Activated T-cell treated with anti-CD3 and anti-CD28 coated beads, Interleukin-2, amount 50 U/mL, for 48 hours (primary cell): ENCODE measurements at regions not wholly inside any gene's neighbourhood (a gene's known extent, or its start where the extent isn't known, plus 50 kb on each side); places are given as distances from the start of the nearest gene placed in this dataset.
A peak's percentile ranks its signal among the peaks of the same experiment; 100 is the strongest.

Source experiments
- DNase-seq, 2 experiments: peaks; one replicate each; pipeline ENCODE4 v3.0.0-alpha.2; 2020

DNA sequence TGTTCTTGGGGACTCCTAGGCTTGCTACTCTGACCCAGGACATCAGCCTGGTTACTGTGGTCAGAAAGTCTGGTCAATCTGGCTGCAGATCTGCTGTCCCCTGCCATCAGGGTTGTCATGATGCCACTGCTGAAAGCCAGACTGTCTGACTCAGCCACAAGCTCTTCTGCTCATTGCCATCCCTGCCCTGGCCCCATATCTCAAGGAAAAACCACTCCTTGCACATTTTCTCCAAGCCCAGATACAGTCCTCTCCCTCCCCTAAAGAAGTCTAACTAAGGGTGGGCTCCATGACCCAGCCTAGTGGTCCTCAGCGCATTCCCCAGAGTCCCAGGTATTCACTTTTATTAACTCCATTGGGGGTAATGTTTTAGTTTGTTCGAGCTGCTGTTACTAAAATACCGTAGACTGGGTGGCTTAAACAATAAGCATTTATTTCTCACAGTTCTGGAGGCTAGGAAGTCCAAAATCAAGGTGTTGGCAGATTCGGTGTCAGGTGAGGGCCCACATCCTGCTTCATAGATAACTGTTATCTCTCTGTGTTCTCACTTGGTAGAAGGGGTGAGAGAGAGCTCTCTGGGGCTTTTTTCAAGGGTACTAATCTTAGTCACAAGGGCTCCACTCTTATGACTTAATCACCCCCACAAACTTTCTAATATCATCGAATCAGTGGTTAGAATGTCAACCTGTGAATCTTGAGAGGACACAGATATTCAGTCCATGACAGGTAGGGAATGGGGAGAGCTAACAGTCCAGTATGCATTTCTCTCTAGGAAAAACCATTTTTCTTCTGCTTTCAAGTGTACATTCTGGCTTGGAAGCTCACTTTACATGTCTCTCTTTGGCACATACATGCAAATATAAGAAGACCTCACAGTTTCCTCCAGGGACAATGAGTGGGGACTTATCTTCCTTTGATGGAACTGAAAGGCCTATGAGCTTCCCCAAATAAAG lies 94.8 kb upstream of the CXCR4 start:
- DNase-seq, result peak in 1 of 2 experiments; percentile 36

GRCh38 chr2:136211701-136212100 lies 93.8 kb upstream of the CXCR4 start:
- DNase-seq, result no peak

DNA sequence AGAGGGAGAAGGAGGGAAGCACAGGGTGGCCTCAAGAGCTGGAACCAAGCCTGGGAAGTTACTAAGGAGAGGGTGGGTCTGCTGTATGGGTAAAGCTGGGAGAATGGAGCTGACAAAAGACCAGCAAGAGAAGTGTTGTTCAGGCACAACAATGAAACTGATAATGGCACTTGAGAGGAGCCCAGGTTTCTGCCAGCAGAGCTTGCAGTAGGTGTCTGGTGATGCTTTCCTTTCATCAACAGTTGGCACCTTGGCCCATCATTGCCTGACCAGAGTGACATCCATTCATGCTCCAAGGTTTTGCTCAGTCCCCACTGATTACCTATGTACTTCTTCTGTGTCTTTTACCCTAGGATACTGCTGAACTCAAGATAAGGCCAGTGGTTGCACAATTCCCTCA lies 92.9 kb upstream of the CXCR4 start:
- no peak for DNase-seq

- no peak for DNase-seq
Measured at GRCh38 chr2:136210455-136210805, 92.5 kb upstream of the CXCR4 start.

DNA sequence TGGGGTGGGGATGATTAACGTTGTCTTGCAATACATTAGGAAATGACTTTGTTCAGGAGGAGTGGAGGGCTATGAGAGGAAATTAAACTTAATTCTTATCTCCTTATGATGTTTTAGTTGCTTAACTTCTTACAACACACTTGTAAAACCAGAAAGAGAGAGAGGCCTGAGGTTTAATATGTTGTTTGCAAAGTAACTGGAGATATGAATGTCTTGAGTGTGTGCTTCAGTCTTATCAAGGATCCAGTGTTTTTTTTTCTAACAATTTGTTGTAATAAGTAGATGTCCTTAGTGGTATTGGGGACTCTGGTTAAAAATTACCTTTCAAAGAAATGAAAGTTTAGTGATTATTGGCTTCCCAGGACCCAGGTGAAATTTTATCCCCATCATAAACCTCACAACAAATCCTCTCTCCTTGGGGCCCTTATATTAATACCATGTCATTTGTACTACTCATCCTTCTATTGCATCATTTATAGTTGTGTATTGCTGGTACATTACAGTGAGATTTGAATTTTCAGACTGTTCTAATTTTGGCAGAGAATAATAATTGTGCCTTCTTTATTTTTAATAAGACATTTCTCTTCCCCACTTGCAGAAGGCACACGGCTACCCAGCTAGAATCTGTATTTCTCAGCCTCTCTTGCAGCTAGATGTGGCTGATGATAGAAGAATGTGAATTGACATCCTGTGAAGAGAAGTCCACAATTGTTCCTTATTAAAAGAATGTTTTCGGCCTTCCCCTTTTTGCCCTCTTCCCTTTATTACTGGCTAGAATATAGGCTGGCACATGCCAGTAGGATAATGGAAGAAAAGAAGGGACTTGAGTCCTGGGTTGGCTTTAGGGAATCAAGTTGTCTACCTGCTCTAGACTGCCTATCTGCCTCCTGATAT lies 91.9 kb upstream of the CXCR4 start:
- DNase-seq, result no peak

DNA sequence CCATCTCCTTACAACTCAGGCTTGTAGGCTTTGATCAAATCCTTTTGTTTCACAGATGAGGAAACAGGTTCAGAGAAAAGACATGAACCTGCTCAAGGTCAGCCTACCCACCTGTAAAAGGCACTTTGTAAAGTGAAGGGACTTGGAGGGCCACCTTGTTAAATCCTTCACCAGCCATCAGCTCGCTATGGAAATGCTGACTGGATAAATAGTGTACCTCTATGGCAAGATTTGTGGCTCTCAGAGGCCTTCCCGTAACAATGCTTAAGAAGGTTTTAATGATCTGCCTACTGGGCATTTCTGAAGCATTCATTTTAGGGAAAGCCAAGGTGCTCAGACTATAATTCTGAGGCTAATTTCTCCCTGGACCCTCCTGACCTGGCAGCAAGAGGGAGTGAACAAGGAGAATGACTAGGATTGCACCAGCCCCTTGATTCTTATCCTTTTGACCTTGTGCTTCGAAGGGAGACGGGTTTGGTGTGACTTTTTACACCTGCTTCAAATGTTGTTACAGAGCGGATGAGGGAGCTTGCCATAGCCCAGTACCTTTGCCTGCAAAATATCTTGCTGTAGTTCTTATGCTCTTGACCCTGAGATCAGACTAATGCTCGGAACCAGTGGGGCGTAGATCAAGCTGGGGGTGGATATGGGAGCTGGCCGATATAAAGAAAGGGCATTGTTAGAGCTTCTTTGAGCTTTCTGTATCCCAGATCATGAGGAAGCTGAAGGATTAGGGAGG lies 90.9 kb upstream of the CXCR4 start:
- DNase-seq, result no peak

- DNase-seq, result no peak
Measured at GRCh38 chr2:136207665-136208064, 89.7 kb upstream of the CXCR4 start.

GRCh38 chr2:136207030-136207623 lies 89.2 kb upstream of the CXCR4 start:
- peak; percentile 32 to 49 for DNase-seq

DNA sequence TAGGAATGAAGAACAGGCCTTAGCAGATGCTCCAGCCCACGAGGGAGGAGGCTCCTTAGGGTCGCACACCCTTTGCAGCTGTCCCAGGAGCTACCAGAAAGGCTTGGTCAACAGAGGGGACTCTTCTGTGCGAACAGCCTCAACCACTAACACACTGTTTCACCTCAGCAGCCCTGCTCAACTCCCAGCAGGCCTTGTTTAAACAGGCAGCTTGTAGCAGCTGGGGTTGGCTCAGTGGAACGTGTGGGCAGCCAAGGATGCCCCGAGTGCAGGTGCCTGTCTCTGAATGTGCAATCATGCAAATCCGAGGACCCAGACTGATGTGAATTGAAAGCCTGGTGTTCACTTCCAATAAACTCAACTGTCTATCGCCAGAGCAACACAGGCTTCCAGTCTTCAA lies 88.7 kb upstream of the CXCR4 start:
- peak; percentile 57 to 60 for DNase-seq

DNA sequence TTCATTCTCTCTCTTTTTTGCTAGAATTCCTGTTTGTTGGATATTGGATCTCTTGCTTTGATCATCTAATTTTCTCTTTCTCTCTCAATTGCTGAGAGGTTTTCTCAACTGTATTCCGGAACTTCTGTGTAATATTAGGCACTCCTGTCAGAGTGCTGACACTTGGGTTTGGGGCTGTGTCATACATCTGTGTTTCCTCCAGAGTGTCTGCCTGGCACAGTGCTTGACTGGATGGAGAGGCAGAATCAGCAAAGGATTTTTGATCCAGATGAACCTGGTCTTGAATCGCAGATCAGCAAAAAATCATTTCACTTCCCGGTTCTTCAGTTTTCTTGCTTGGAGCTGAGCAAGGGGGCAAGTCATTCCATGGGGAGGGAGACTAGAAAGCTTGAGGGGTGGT lies 87.7 kb upstream of the CXCR4 start:
- DNase-seq, result no peak

GRCh38 chr2:136204971-136205370 lies 87.0 kb upstream of the CXCR4 start:
- no peak for DNase-seq

DNA sequence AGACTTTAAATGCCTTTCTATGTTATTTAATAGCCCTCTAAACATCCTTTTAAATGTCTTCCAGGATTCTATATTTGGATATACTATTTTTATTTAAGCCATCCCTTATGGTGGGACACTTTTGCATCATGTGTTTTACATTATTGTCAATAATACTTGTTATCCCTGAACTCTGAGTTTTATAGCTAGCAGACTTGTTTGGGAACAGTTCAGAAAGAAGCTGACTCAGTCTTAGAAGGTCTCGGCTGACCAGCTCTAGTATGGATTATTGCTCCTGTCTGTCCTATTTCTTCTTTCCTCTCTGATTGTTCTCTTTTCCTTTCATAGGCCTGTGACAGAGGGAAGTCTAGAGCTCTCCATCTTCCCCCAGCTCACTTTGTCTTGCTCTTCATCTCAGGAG lies 77.3 kb upstream of the CXCR4 start:
- DNase-seq, result no peak

DNA sequence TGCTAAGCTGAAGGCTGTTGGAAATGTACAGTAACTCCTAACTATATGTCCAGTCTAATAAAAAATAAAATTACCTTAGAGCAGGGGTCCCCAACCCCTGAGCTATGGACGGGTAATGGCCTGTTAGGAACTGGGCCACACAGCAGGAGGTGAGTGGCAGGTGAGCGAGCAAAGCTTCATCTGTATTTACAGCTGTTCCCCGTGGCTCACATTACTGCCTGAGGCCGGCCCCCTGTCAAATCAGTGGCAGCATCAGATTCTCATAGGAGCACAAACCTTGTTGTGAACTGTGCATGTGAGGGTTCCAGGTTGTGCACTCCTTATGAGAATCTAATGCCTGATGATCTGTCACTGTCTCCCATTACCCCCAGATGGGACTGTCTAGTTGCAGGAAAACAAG lies 73.1 kb upstream of the CXCR4 start:
- DNase-seq, result no peak

GRCh38 chr2:136189221-136189782 lies 71.4 kb upstream of the CXCR4 start:
- DNase-seq, result no peak

- no peak for DNase-seq
Measured at GRCh38 chr2:136188086-136188485, 70.1 kb upstream of the CXCR4 start.

DNA sequence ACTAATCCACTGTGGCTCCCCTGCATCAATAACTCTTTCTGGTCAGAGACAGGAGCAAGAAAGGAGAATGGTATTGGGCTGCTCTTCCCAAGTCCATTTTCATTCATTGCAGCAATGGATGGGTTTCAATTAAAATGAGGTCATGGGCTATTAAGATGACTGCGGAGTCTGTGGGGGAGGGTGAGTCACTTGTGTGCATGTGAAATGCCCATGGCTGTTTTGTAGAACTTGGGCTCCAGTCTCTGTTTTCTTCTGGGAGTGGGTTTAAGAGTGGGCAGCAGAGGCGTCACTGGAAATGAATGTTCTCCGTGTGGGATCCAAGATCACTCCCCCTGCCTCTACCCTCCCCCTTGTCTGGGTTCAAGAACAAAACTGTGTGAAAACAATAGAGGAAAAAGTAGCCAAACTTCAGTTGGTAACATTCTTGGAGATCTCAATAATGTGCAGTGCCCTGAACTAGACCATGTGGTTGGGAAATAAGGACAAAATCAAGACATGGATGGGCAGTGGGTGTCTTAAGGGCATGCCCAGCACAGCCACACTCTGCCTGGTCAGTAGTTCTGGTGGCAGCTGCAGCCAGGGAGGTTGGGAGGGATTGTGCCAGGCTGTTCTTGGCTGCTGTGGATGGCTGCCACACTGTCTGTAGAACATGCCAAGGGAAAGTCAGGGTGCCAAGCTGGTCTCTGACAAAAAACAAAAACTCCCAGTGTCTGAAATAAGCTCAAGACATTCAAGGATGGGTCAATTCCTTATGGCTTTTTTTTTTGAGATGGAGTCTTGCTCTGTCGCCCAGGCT lies 68.2 kb upstream of the CXCR4 start:
- DNase-seq, result no peak

- no peak for DNase-seq
Measured at GRCh38 chr2:136183097-136183496, 65.1 kb upstream of the CXCR4 start.

GRCh38 chr2:136182315-136182714 lies 64.4 kb upstream of the CXCR4 start:
- DNase-seq, result no peak

DNA sequence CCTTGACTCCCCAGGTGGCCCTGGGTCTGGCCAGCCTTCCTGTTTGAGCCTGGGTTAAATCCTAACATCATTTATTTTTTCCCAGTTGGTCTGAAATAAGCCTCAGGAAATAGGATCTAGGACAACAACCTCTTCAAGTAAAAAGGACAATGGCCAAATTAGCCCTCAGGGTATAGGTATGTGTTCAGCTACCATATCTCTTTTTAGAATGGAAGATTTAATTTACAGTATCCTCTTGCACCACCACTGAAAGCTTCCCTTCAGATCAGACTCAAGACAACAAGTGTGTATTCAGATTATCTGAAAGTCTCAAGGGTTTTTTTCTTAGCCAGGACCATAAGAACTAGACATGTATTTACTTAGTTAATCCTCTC lies 61.6 kb upstream of the CXCR4 start:
- no peak for DNase-seq

GRCh38 chr2:136178941-136179601 lies 61.1 kb upstream of the CXCR4 start:
- no peak for DNase-seq

GRCh38 chr2:136175868-136176267 lies 57.9 kb upstream of the CXCR4 start:
- DNase-seq, result no peak
